ENCODE measurements at regions not wholly inside any gene's neighbourhood (a gene's known extent, or its start where the extent isn't known, plus 50 kb on each side); places are given as distances from the start of the nearest gene placed in this dataset.

DNA sequence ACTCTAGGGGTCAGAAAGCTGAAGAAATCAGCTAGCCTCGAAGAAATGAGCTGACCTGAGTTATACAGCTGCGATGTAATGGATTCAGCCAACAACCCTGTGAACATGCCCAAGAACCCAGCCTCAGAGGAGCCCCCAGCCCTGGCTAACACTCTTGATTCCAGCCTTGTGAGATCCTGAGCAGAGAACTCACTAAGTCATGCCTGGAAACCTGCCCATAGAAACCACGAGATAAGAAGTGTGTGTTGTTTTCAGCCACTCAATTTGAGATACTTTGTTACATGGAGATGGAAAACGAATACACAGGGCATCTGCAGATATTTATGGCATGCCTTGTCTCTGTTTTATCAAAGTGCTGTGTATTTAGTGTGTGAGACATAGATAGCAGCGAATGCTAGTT is 265.2 kb downstream of the QKI start:
- no peak overlapping the region for H3K27ac Mint-ChIP-seq
- peaks cover 8 to 12% of the 10 kb centered on the region in 2 donors for H3K27me3 Mint-ChIP-seq
- Histone ChIP-seq H3K27me3 (ENCODE audit: insufficient read depth, low read length, poor library complexity, severe bottlenecking) (no peaks in the 10 kb centered on the region), H3K27ac (ENCODE audit: low read depth, low read length) (no peak overlapping the region), H3K4me3 (ENCODE audit: low read length) (no peak overlapping the region), H3K4me1 (ENCODE audit: insufficient read depth, low read length) (no peaks in the 10 kb centered on the region), H3K9me3 (ENCODE audit: low read length) (no peaks in the 10 kb centered on the region), H3K36me3 (ENCODE audit: insufficient read depth, low read length) (no peaks in the 10 kb centered on the region)
- ChIA-PET POLR2A (no interaction called here), CTCF (no interaction called here)
- DNase-seq, result no peak
- no peak overlapping the region for H3K4me3 Mint-ChIP-seq
- H3K36me3 Mint-ChIP-seq, result no peaks in the 10 kb centered on the region
- no peaks in the 10 kb centered on the region for H3K4me1 Mint-ChIP-seq
- peaks cover 2 to 8% (median 4%) of the 10 kb centered on the region in 5 donors for H3K9me3 Mint-ChIP-seq

DNA sequence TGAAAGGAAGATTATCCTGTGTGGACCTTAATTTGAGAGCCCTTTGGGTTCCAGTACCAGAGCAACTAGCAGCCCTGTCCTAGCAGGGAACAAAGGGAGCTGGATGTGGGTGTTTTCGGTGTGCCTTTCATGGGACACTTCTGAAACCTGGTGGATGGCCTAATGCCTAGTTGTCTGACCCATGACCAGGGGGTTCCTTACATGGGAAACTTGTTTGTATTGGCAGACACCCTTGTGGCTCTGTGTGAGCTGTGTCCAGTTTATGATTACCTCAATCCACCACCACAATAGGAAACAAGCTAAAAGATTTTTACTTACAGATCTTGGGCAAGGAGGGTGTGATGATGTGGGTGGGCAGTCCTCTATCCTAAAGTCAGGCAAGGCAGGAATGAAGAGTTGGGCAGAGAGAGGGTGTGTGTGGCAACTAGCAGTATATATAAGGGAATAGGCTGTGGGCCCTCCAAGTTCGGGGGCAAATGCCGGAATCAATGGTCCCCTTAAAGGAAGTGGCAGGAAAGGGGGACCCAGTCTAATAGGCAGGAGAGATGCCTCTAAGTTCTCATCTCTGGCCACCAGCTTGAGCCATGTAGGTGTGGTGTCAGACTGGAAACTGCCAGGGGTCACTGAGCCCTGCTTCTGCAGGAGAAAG is 264.6 kb downstream of the QKI start:
- no peak overlapping the region for H3K4me3 ChIP-seq (ENCODE audit: low read length)
- ChIA-PET POLR2A (no interaction called here), CTCF (no interaction called here)
- H3K27ac ChIP-seq (ENCODE audit: low read depth, low read length), result no peak overlapping the region
- no peaks in the 10 kb centered on the region for H3K4me1 Mint-ChIP-seq
- no peak overlapping the region for H3K27ac Mint-ChIP-seq
- peaks cover 2 to 8% (median 4%) of the 10 kb centered on the region in 5 donors for H3K9me3 Mint-ChIP-seq
- H3K4me3 Mint-ChIP-seq, result no peak overlapping the region
- H3K4me1 ChIP-seq (ENCODE audit: insufficient read depth, low read length), result no peaks in the 10 kb centered on the region
- no peaks in the 10 kb centered on the region for H3K9me3 ChIP-seq (ENCODE audit: low read length)
- DNase-seq, result no peak
- no peaks in the 10 kb centered on the region for H3K36me3 ChIP-seq (ENCODE audit: insufficient read depth, low read length)
- H3K27me3 ChIP-seq (ENCODE audit: insufficient read depth, low read length, poor library complexity, severe bottlenecking), result no peaks in the 10 kb centered on the region
- peaks cover 6 to 8% of the 10 kb centered on the region in 2 donors for H3K27me3 Mint-ChIP-seq
- no peaks in the 10 kb centered on the region for H3K36me3 Mint-ChIP-seq

DNA sequence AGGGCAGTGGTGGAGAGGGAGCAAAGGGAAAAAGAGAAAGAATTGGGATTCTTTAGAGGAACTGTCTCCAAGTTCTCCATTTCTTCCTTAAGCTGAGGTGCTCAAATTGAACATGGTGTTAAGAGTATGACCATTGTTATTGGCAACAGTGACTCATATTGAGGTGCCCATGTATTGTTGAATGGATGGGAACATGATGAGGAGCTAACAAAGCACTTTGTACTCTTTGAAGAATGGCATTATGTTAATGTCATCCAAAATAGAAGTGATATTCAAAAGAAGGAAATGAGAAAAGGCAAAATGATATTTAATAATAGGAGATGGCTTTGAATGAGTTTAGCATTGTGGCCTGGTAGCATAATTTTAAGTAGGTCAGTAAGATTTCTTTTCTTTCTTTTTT is 261.1 kb downstream of the QKI start:
- no peaks in the 10 kb centered on the region for H3K27me3 ChIP-seq (ENCODE audit: insufficient read depth, low read length, poor library complexity, severe bottlenecking)
- no peak overlapping the region for H3K27ac ChIP-seq (ENCODE audit: low read depth, low read length)
- Mint-ChIP-seq H3K4me3 (no peak overlapping the region), H3K36me3 (no peaks in the 10 kb centered on the region), H3K4me1 (no peaks in the 10 kb centered on the region), H3K27me3 (peaks cover 0 to 3% of the 10 kb centered on the region in 2 donors), H3K9me3 (no peaks in the 10 kb centered on the region), H3K27ac (no peak overlapping the region)
- CTCF ChIA-PET, result no interaction called here
- H3K4me3 ChIP-seq (ENCODE audit: low read length), result no peak overlapping the region
- POLR2A ChIA-PET, result no interaction called here
- H3K9me3 ChIP-seq (ENCODE audit: low read length), result no peaks in the 10 kb centered on the region
- no peak for DNase-seq
- no peaks in the 10 kb centered on the region for H3K4me1 ChIP-seq (ENCODE audit: insufficient read depth, low read length)
- H3K36me3 ChIP-seq (ENCODE audit: insufficient read depth, low read length), result no peaks in the 10 kb centered on the region

DNA sequence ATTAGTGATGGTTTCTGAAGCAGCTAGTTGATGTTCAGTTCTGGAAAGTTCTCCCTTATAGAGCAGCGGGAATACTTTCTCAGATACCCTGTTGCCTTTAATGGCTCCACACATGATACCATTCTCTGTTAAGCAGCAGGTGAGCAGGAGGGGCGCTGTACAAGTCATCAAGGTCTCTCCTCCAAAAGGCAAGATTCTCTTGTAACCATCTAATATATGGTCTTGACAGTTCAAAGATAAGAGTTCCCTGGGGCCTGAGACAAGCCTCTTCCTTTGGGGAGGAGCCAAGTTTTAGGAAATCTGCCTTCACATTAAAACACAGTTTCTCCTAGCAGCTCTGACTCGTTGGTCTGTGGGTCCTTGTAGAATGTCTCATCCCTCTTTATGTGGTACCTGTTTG is 258.2 kb downstream of the QKI start:
- ChIA-PET POLR2A (no interaction called here), CTCF (no interaction called here)
- no peak overlapping the region for H3K4me3 ChIP-seq (ENCODE audit: low read length)
- H3K36me3 ChIP-seq (ENCODE audit: insufficient read depth, low read length), result no peaks in the 10 kb centered on the region
- no peaks in the 10 kb centered on the region for H3K27me3 ChIP-seq (ENCODE audit: insufficient read depth, low read length, poor library complexity, severe bottlenecking)
- H3K4me1 Mint-ChIP-seq, result peaks cover 5 to 6% (median 6%) of the 10 kb centered on the region in 3 donors
- no peak overlapping the region for H3K27ac ChIP-seq (ENCODE audit: low read depth, low read length)
- no peaks in the 10 kb centered on the region for H3K4me1 ChIP-seq (ENCODE audit: insufficient read depth, low read length)
- H3K27me3 Mint-ChIP-seq, result peaks cover 0 to 3% of the 10 kb centered on the region in 2 donors
- no peaks in the 10 kb centered on the region for H3K9me3 ChIP-seq (ENCODE audit: low read length)
- no peak overlapping the region for H3K27ac Mint-ChIP-seq
- H3K9me3 Mint-ChIP-seq, result no peaks in the 10 kb centered on the region
- no peak overlapping the region for H3K4me3 Mint-ChIP-seq
- no peak for DNase-seq
- H3K36me3 Mint-ChIP-seq, result no peaks in the 10 kb centered on the region

DNA sequence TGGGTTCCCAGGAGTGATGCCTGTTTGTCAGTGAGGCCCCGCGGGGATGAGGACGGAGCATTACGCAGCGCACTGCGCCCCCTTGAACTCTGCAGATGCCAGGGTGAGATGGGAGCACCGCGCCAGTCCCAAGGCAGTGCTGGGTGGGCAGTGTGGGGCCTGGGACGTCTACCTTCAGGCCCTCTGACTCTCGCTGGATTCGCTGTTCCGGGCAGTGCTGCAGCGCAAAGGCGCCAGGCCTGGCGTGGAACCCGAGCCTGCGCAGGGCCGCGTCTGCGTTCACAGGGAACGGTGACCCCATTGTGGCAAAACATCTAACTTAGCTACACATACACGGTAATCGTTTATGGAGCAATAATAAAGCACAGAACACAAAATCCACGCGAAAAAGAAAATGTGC is 257.3 kb downstream of the QKI start:
- H3K27me3 Mint-ChIP-seq, result peaks cover 0 to 3% of the 10 kb centered on the region in 2 donors
- H3K36me3 Mint-ChIP-seq, result no peaks in the 10 kb centered on the region
- H3K4me3 ChIP-seq (ENCODE audit: low read length), result no peak overlapping the region
- no peaks in the 10 kb centered on the region for H3K9me3 Mint-ChIP-seq
- no peak for DNase-seq
- ChIA-PET CTCF (no interaction called here), POLR2A (no interaction called here)
- no peaks in the 10 kb centered on the region for H3K27me3 ChIP-seq (ENCODE audit: insufficient read depth, low read length, poor library complexity, severe bottlenecking)
- no peak overlapping the region for H3K27ac Mint-ChIP-seq
- no peaks in the 10 kb centered on the region for H3K36me3 ChIP-seq (ENCODE audit: insufficient read depth, low read length)
- no peaks in the 10 kb centered on the region for H3K9me3 ChIP-seq (ENCODE audit: low read length)
- peaks cover 12 to 13% (median 13%) of the 10 kb centered on the region in 3 donors for H3K4me1 Mint-ChIP-seq
- no peak overlapping the region for H3K27ac ChIP-seq (ENCODE audit: low read depth, low read length)
- peaks cover 4% of the 10 kb centered on the region for H3K4me1 ChIP-seq (ENCODE audit: insufficient read depth, low read length)
- no peak overlapping the region for H3K4me3 Mint-ChIP-seq

DNA sequence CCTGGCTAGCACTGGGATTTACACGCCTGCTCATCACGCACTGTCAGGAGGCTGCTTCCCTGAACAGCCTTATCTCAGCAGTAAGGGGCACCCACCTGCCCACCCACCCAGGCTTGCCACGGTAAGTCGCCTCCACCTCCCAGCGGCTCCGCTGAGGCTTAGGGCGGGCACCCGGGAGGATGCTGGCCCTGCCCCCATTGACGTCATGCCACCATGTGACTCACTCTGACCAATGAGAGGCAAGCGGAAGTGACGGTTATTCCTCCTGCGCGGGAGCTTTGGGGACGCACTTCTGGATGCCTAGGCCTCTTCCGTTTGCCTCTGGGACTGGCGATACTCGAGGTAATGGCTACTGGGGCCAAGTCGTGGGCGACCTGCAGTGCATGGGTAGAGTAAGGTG is 256.8 kb downstream of the QKI start:
- Mint-ChIP-seq H3K4me3 (no peak overlapping the region), H3K27ac (no peak overlapping the region), H3K9me3 (no peaks in the 10 kb centered on the region), H3K36me3 (no peaks in the 10 kb centered on the region), H3K4me1 (peaks cover 13 to 16% (median 16%) of the 10 kb centered on the region in 3 donors), H3K27me3 (peaks cover 0 to 3% of the 10 kb centered on the region in 2 donors)
- Histone ChIP-seq H3K36me3 (ENCODE audit: insufficient read depth, low read length) (no peaks in the 10 kb centered on the region), H3K27ac (ENCODE audit: low read depth, low read length) (no peak overlapping the region), H3K4me1 (ENCODE audit: insufficient read depth, low read length) (peaks cover 4% of the 10 kb centered on the region), H3K27me3 (ENCODE audit: insufficient read depth, low read length, poor library complexity, severe bottlenecking) (no peaks in the 10 kb centered on the region), H3K4me3 (ENCODE audit: low read length) (no peak overlapping the region), H3K9me3 (ENCODE audit: low read length) (no peaks in the 10 kb centered on the region)
- CTCF ChIA-PET, result no interaction called here
- no peak for DNase-seq
- POLR2A ChIA-PET, result no interaction called here

DNA sequence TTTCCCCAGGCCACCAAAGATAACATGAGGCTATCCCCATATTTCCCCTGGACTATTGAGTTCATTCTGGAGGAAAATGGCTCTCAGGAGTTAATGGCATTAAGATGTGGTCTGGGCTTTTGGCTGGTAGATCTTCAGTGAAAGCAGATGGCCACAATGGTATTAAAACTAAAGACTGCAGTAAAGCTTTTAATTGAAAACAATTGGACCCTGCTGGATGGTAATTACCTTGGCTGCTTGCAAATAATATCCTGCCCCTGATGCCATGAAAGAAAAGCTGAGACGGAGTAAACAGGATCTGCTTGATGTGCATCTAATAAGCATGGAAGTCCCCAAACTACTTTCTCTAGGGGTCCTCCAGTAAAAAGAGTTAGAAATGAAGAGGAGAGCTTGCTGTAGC is 255.8 kb downstream of the QKI start:
- Histone ChIP-seq H3K9me3 (ENCODE audit: low read length) (no peaks in the 10 kb centered on the region), H3K4me1 (ENCODE audit: insufficient read depth, low read length) (peaks cover 4% of the 10 kb centered on the region), H3K27ac (ENCODE audit: low read depth, low read length) (no peak overlapping the region), H3K36me3 (ENCODE audit: insufficient read depth, low read length) (no peaks in the 10 kb centered on the region), H3K27me3 (ENCODE audit: insufficient read depth, low read length, poor library complexity, severe bottlenecking) (no peaks in the 10 kb centered on the region), H3K4me3 (ENCODE audit: low read length) (no peak overlapping the region)
- ChIA-PET POLR2A (no interaction called here), CTCF (no interaction called here)
- Mint-ChIP-seq H3K4me3 (no peak overlapping the region), H3K27ac (no peak overlapping the region), H3K4me1 (peaks cover 13 to 16% (median 16%) of the 10 kb centered on the region in 3 donors), H3K36me3 (no peaks in the 10 kb centered on the region), H3K9me3 (no peaks in the 10 kb centered on the region), H3K27me3 (peaks cover 0 to 3% of the 10 kb centered on the region in 2 donors)
- DNase-seq, result no peak

DNA sequence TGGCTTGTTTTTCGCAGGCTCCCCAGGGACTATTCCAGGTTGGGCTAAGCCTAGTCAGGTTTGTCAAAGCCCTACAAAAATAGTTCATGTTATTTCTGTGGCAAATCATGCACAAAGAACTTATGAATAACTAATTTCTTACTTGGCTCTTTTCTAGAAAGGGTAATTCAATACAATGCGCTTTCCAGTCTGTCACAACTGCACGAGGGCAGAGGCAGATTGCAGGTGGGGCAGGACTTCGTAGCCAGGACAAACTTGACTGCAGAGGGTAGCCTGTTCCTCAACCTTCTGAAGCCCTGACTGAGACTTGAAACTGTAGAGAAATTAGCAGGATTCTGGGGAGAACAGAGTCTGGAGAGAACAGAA is 253.5 kb downstream of the QKI start:
- no peaks in the 10 kb centered on the region for H3K9me3 Mint-ChIP-seq
- peaks cover 13 to 16% (median 16%) of the 10 kb centered on the region in 3 donors for H3K4me1 Mint-ChIP-seq
- H3K4me3 Mint-ChIP-seq, result peak overlapping the region in 3 of 7 donors; percentile 7 to 70 (median 65)
- H3K36me3 Mint-ChIP-seq, result no peaks in the 10 kb centered on the region
- H3K27ac Mint-ChIP-seq, result peak overlapping the region in 3 of 8 donors; percentile 74 to 82 (median 77)
- H3K27me3 Mint-ChIP-seq, result peaks cover 0 to 3% of the 10 kb centered on the region in 2 donors
- CTCF ChIA-PET, result interaction anchor here (1.8 kb wide), 1 partner anchor 14 kb away, joined by 4 read pairs; no protein-coding TSS in a partner anchor
- Histone ChIP-seq H3K9me3 (ENCODE audit: low read length) (no peaks in the 10 kb centered on the region), H3K4me3 (ENCODE audit: low read length) (no peak overlapping the region), H3K27me3 (ENCODE audit: insufficient read depth, low read length, poor library complexity, severe bottlenecking) (no peaks in the 10 kb centered on the region), H3K36me3 (ENCODE audit: insufficient read depth, low read length) (no peaks in the 10 kb centered on the region), H3K27ac (ENCODE audit: low read depth, low read length) (no peak overlapping the region), H3K4me1 (ENCODE audit: insufficient read depth, low read length) (peaks cover 4% of the 10 kb centered on the region)
- POLR2A ChIA-PET, result no interaction called here
- no peak for DNase-seq
